Tibial nerve (tissue), 4 donors: ENCODE measurements at regions not wholly inside any gene's neighbourhood (a gene's known extent, or its start where the extent isn't known, plus 50 kb on each side); places are given as distances from the start of the nearest gene placed in this dataset.

Experiments used
- DNase-seq, 2 donors: peaks; one replicate each; pipeline ENCODE4 v3.0.0-alpha.2; 2019; ENCODE audit warnings: low spot score in 2 of 2
- H3K27ac ChIP-seq, 4 donors: fragments of 200-600 bp; sonication (generic) in 3 of 4; one replicate each; pipeline ENCODE4 v1.5.1; 2017 to 2019; ENCODE audit warnings: mild to moderate bottlenecking in 1 of 4
- H3K27me3 ChIP-seq, 2 donors: fragments of 200-600 bp; sonication (generic) in 1 of 2; one replicate each; pipeline versions ENCODE4 v1.5.1 to v1.6.0; 2017 to 2019
- H3K36me3 ChIP-seq, 3 donors: fragments of 200-600 bp; sonication (generic); one replicate each; pipeline ENCODE4 v1.5.1; 2018 to 2019
- H3K4me1 ChIP-seq, 4 donors: fragments of 200-600 bp; sonication (generic) in 3 of 4; one replicate each; pipeline ENCODE4 v1.5.1; 2017 to 2019
- H3K4me3 ChIP-seq, 4 donors: fragments of 200-600 bp; sonication (generic) in 3 of 4; one replicate each; pipeline ENCODE4 v1.5.1; 2017 to 2019; ENCODE audit warnings: mild to moderate bottlenecking in 1 of 4, moderate library complexity in 1 of 4
- H3K9me3 ChIP-seq, 4 donors: fragments of 200-600 bp; sonication (generic) in 3 of 4; one replicate each; pipeline ENCODE4 v1.5.1; 2017 to 2019
- CTCF ChIP-seq, 5 experiments: fragments of 200-600 bp in 3 of 5; fragments of 450-650 bp in 2 of 5; sonication (generic) in 3 of 5; IDR thresholded peaks; one replicate each; pipeline ENCODE4 v1.5.1; 2016 to 2019; ENCODE audit warnings: antibody characterized with exemption in 5 of 5, mild to moderate bottlenecking in 3 of 5, moderate library complexity in 2 of 5
- EP300 ChIP-seq, 2 donors: sonication (generic); formaldehyde crosslinking; IDR thresholded peaks; one replicate each; pipeline ENCODE4 v1.6.1; 2017; ENCODE audit warnings: antibody characterized with exemption in 2 of 2, mild to moderate bottlenecking in 1 of 2
- POLR2A ChIP-seq, 2 donors: fragments of 450-650 bp; IDR thresholded peaks; one replicate each; pipeline ENCODE4 v1.6.1; 2017; ENCODE audit warnings: antibody characterized with exemption in 2 of 2, mild to moderate bottlenecking in 2 of 2, moderate library complexity in 2 of 2
- WGBS, 2 donors: methylation state at CpG; one replicate each; pipeline ENCODE4 v1.1.5; 2018; 5-methylcytosine and 5-hydroxymethylcytosine counted together

GRCh38 chr2:144310484-144310883, 209.4 kb downstream of the ZEB2 start:
- TF ChIP-seq EP300 (IDR thresholded peaks at IDR 0.05): no peak
- no peak for TF ChIP-seq CTCF (IDR thresholded peaks at IDR 0.05)
- TF ChIP-seq POLR2A (IDR thresholded peaks at IDR 0.05): no peak
- Histone ChIP-seq H3K27me3 (no peaks in the 10 kb centered on the region), H3K27ac (no peak overlapping the region), H3K36me3 (peaks cover 0 to 12% (median 0%) of the 10 kb centered on the region in 3 donors), H3K4me1 (no peaks in the 10 kb centered on the region), H3K9me3 (peaks cover 0 to 22% (median 3%) of the 10 kb centered on the region in 4 donors), H3K4me3 (no peak overlapping the region)
- WGBS, 2 donors: 84 to 86% methylated on average over 2 of the region's 2 CpGs
- no peak for DNase-seq

DNA sequence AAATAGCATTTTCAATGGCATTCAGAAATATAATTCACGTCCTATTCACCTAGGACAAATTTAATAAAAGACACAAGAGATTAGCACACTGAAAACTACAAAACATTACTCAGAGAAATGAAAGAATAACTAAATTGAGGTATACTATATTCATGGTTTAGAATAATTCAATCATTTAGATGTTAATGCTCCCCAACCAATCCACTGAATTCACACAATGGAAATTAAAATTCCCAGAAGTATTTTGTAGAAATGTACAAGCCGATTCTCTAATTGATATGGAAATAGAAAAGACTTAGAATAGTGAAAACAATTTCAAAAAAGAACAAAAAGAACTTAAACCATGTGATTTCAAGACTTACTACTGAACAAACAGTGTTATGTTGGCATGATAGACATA, 212.2 kb downstream of the ZEB2 start:
- TF ChIP-seq CTCF (IDR thresholded peaks at IDR 0.05): no peak
- TF ChIP-seq EP300 (IDR thresholded peaks at IDR 0.05): no peak
- TF ChIP-seq POLR2A (IDR thresholded peaks at IDR 0.05): no peak
- no peaks in the 10 kb centered on the region for H3K27me3 ChIP-seq
- DNase-seq: no peak
- H3K36me3 ChIP-seq: peaks cover 0 to 7% (median 0%) of the 10 kb centered on the region in 3 donors
- no peak overlapping the region for H3K4me3 ChIP-seq
- WGBS, 2 donors: 91 to 92% methylated on average over 2 of the region's 2 CpGs
- peaks cover 0 to 24% (median 3%) of the 10 kb centered on the region in 4 donors for H3K9me3 ChIP-seq
- H3K27ac ChIP-seq: no peak overlapping the region
- no peaks in the 10 kb centered on the region for H3K4me1 ChIP-seq

DNA sequence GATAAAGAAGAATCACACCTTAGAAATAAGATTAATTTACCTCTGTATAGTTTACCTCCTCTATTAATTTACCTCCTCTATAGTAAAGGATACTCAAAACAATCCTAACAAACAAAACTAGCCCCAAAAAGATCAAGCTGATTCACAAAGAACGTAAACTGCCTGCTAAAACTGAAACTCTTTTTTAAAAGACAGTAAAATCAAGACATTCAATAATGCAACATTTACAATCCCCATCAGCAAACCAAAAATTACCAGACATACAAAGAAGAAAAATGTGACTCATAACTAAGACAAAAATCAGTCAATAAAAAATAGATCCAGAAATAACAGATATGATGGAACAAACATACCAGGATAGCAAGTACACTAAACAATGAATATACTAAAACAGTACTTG, 215.7 kb downstream of the ZEB2 start:
- H3K27ac ChIP-seq: no peak overlapping the region
- no peaks in the 10 kb centered on the region for H3K36me3 ChIP-seq
- H3K9me3 ChIP-seq: peaks cover 0 to 19% (median 3%) of the 10 kb centered on the region in 4 donors
- whole genome bisulfite sequencing, 2 donors: 95% methylated on average over 1 of the region's 1 CpG
- no peaks in the 10 kb centered on the region for H3K4me1 ChIP-seq
- TF ChIP-seq POLR2A (IDR thresholded peaks at IDR 0.05) (no peak), CTCF (IDR thresholded peaks at IDR 0.05) (no peak)
- no peak overlapping the region for H3K4me3 ChIP-seq
- no peaks in the 10 kb centered on the region for H3K27me3 ChIP-seq
- DNase-seq: no peak

- no peak for DNase-seq
- WGBS, 2 donors: 83 to 84% methylated on average over 2 of the region's 2 CpGs
- Histone ChIP-seq H3K4me3 (no peak overlapping the region), H3K4me1 (no peaks in the 10 kb centered on the region), H3K36me3 (peaks cover 0 to 7% (median 0%) of the 10 kb centered on the region in 3 donors), H3K27me3 (no peaks in the 10 kb centered on the region), H3K27ac (no peak overlapping the region), H3K9me3 (peaks cover 0 to 6% (median 0%) of the 10 kb centered on the region in 4 donors)
- no peak for TF ChIP-seq CTCF (IDR thresholded peaks at IDR 0.05)
- no peak for TF ChIP-seq EP300 (IDR thresholded peaks at IDR 0.05)
- TF ChIP-seq POLR2A (IDR thresholded peaks at IDR 0.05): no peak
Measured at GRCh38 chr2:144300632-144301031, 219.3 kb downstream of the ZEB2 start.

DNA sequence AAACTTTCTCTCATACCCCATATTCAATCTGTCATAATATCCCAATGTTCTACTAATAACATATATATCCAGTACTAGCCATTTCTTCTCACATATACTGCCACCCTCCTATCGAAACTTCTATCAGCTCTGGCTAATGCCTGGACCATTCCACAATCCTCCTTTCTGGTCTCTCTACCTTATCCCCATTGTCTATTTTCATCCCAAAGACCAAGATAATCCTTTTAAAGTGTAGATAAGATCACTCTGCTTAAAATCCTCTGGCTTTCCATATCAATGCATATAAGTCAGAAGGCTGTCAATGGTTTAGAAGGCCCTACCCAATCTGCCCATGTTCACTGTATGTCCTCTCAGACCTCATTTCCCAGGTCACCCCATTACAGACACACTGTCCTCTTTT, 229.6 kb downstream of the ZEB2 start:
- no peaks in the 10 kb centered on the region for H3K9me3 ChIP-seq
- H3K27ac ChIP-seq: no peak overlapping the region
- H3K4me1 ChIP-seq: no peaks in the 10 kb centered on the region
- TF ChIP-seq CTCF (IDR thresholded peaks at IDR 0.05): no peak
- TF ChIP-seq EP300 (IDR thresholded peaks at IDR 0.05): no peak
- 96 to 100% methylated on average over 1 of the region's 1 CpG for WGBS, 2 donors
- DNase-seq: no peak
- H3K36me3 ChIP-seq: peaks cover 0 to 4% (median 0%) of the 10 kb centered on the region in 3 donors
- H3K27me3 ChIP-seq: no peaks in the 10 kb centered on the region
- H3K4me3 ChIP-seq: no peak overlapping the region
